Osteoblast (primary cell): ENCODE measurements at regions not wholly inside any gene's neighbourhood (a gene's known extent, or its start where the extent isn't known, plus 50 kb on each side); places are given as distances from the start of the nearest gene placed in this dataset.

ENCODE experiments used
- DNase-seq: peaks from one replicate; pipeline ENCODE4 v3.0.0; 2011; ENCODE audit warnings: low spot score, mixed read lengths; ENCODE audit not compliant: insufficient read length; ENCODE audit errors: missing footprints
- H2AFZ ChIP-seq: 2 replicates; pipeline ENCODE4 v1.6.0; 2011; ENCODE audit warnings: mild to moderate bottlenecking, low read length
- H3K27ac ChIP-seq: 2 replicates; pipeline ENCODE4 v1.5.1; 2011; ENCODE audit warnings: mild to moderate bottlenecking, low read depth, low read length, moderate library complexity
- H3K27me3 ChIP-seq: 2 replicates; pipeline ENCODE4 v1.6.0; 2012; ENCODE audit warnings: mild to moderate bottlenecking, control low read depth, inconsistent platforms, low read length, moderate library complexity; ENCODE audit not compliant: insufficient read depth
- H3K36me3 ChIP-seq: 2 replicates; pipeline ENCODE4 v1.5.1; 2011; ENCODE audit warnings: mild to moderate bottlenecking, low read length, control low read depth, moderate library complexity; ENCODE audit not compliant: insufficient read depth
- H3K4me1 ChIP-seq: 2 replicates; pipeline ENCODE4 v1.5.1; 2011; ENCODE audit warnings: mild to moderate bottlenecking, low read length, control low read depth, moderate library complexity; ENCODE audit not compliant: insufficient read depth
- H3K4me2 ChIP-seq: 2 replicates; pipeline ENCODE4 v1.6.0; 2011; ENCODE audit warnings: mild to moderate bottlenecking, low read length; ENCODE audit not compliant: insufficient read depth
- H3K4me3 ChIP-seq: fragments of 200-600 bp; sonication (generic); 3 replicates; pipeline ENCODE4 v1.5.1; 2012; ENCODE audit warnings: mild to moderate bottlenecking, low read length, inconsistent platforms; ENCODE audit not compliant: insufficient read depth
- H3K79me2 ChIP-seq: 2 replicates; pipeline ENCODE4 v1.6.0; 2012; ENCODE audit warnings: mild to moderate bottlenecking, low read length, control low read depth, inconsistent platforms; ENCODE audit not compliant: insufficient read depth
- H3K9me3 ChIP-seq: 2 replicates; pipeline ENCODE4 v1.5.1; 2011; ENCODE audit warnings: low read depth, low read length, control low read depth
- H4K20me1 ChIP-seq: 2 replicates; pipeline ENCODE4 v1.6.0; 2012; ENCODE audit warnings: mild to moderate bottlenecking, low read length, control low read depth; ENCODE audit not compliant: insufficient read depth
- TF ChIP-seq, protein P1 (sequence below): IDR thresholded peaks from 2 replicates; pipeline ENCODE4 v1.5.1; 2011; ENCODE audit warnings: mild to moderate bottlenecking, low read depth, low read length, moderate library complexity; ENCODE audit errors: extremely low read depth

GRCh38 chr13:68727798-68728197 lies 1379.8 kb upstream of the ATXN8OS start:
- H2AFZ ChIP-seq, result no peak overlapping the region
- no peaks in the 10 kb centered on the region for H4K20me1 ChIP-seq
- H3K79me2 ChIP-seq, result no peaks in the 10 kb centered on the region
- no peaks in the 10 kb centered on the region for H3K4me1 ChIP-seq
- TF ChIP-seq, protein P1, sequence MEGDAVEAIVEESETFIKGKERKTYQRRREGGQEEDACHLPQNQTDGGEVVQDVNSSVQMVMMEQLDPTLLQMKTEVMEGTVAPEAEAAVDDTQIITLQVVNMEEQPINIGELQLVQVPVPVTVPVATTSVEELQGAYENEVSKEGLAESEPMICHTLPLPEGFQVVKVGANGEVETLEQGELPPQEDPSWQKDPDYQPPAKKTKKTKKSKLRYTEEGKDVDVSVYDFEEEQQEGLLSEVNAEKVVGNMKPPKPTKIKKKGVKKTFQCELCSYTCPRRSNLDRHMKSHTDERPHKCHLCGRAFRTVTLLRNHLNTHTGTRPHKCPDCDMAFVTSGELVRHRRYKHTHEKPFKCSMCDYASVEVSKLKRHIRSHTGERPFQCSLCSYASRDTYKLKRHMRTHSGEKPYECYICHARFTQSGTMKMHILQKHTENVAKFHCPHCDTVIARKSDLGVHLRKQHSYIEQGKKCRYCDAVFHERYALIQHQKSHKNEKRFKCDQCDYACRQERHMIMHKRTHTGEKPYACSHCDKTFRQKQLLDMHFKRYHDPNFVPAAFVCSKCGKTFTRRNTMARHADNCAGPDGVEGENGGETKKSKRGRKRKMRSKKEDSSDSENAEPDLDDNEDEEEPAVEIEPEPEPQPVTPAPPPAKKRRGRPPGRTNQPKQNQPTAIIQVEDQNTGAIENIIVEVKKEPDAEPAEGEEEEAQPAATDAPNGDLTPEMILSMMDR, result no peak
- H3K9me3 ChIP-seq, result no peaks in the 10 kb centered on the region
- no peaks in the 10 kb centered on the region for H3K27me3 ChIP-seq
- DNase-seq, result no peak
- no peak overlapping the region for H3K27ac ChIP-seq
- no peak overlapping the region for H3K4me2 ChIP-seq
- no peak overlapping the region for H3K4me3 ChIP-seq
- no peaks in the 10 kb centered on the region for H3K36me3 ChIP-seq

GRCh38 chr13:68727165-68727564 lies 1380.5 kb upstream of the ATXN8OS start:
- Histone ChIP-seq H3K4me3 (no peak overlapping the region), H4K20me1 (no peaks in the 10 kb centered on the region), H3K27me3 (no peaks in the 10 kb centered on the region), H3K4me1 (no peaks in the 10 kb centered on the region), H3K9me3 (no peaks in the 10 kb centered on the region), H3K79me2 (no peaks in the 10 kb centered on the region), H3K27ac (no peak overlapping the region), H3K4me2 (no peak overlapping the region), H2AFZ (no peak overlapping the region), H3K36me3 (no peaks in the 10 kb centered on the region)
- TF ChIP-seq, protein P1, result no peak
- no peak for DNase-seq

- Histone ChIP-seq H3K4me2 (no peak overlapping the region), H3K4me3 (no peak overlapping the region), H3K36me3 (no peaks in the 10 kb centered on the region), H3K27me3 (no peaks in the 10 kb centered on the region), H3K4me1 (no peaks in the 10 kb centered on the region), H3K9me3 (no peaks in the 10 kb centered on the region), H3K79me2 (no peaks in the 10 kb centered on the region), H3K27ac (no peak overlapping the region), H2AFZ (no peak overlapping the region), H4K20me1 (no peaks in the 10 kb centered on the region)
- TF ChIP-seq, protein P1, result no peak
- DNase-seq, result no peak
Measured at GRCh38 chr13:68719815-68720214, 1387.8 kb upstream of the ATXN8OS start.

GRCh38 chr13:68715651-68716050 lies 1392.0 kb upstream of the ATXN8OS start:
- no peaks in the 10 kb centered on the region for H3K4me1 ChIP-seq
- H2AFZ ChIP-seq, result no peak overlapping the region
- H3K4me2 ChIP-seq, result no peak overlapping the region
- peaks cover 4% of the 10 kb centered on the region for H3K9me3 ChIP-seq
- TF ChIP-seq, protein P1, result no peak
- H3K4me3 ChIP-seq, result no peak overlapping the region
- no peak overlapping the region for H3K27ac ChIP-seq
- no peaks in the 10 kb centered on the region for H3K36me3 ChIP-seq
- H3K79me2 ChIP-seq, result no peaks in the 10 kb centered on the region
- H3K27me3 ChIP-seq, result no peaks in the 10 kb centered on the region
- H4K20me1 ChIP-seq, result no peaks in the 10 kb centered on the region
- DNase-seq, result no peak
